Activated naive CD8-positive, alpha-beta T cell treated with anti-CD3 and anti-CD28 coated beads, Interleukin-2, amount 10 ng/mL, durations not matched to agents 7 days and 5 days (primary cell): ENCODE measurements at regions not wholly inside any gene's neighbourhood (a gene's known extent, or its start where the extent isn't known, plus 50 kb on each side); places are given as distances from the start of the nearest gene placed in this dataset.
"Not testable (repeated sequence)": the region's sequence is repeated elsewhere in the genome, so short reads cannot be mapped to it uniquely, and the experiment has no call there.

Experiments used
- ATAC-seq: fragments of 150-1000 bp; cut with Tn5 transposase; one replicate; pipeline ENCODE4 v1.10.0; 2021; ENCODE audit warnings: low read depth, moderate library complexity
- POLR2A ChIA-PET: fragments of 350-600 bp; sonication (Branson Sonifier 250); formaldehyde crosslinking; loops from one replicate; lab custom pipeline; 2021; ENCODE audit warnings: antibody characterized with exemption; lab: Charles Lee
- DNase-seq: peaks from one replicate; pipeline ENCODE4 v3.0.0; 2021
- H3K27ac Mint-ChIP-seq: one replicate; pipeline ENCODE4 v1.8.0; 2022; ENCODE audit warnings: mild to moderate bottlenecking, mixed read lengths
- H3K27me3 Mint-ChIP-seq: one replicate; pipeline ENCODE4 v1.8.0; 2022; ENCODE audit warnings: mild to moderate bottlenecking, moderate library complexity, mixed read lengths
- H3K36me3 Mint-ChIP-seq: one replicate; pipeline ENCODE4 v1.8.0; 2021; ENCODE audit warnings: mild to moderate bottlenecking, mixed read lengths
- H3K4me1 Mint-ChIP-seq: one replicate; pipeline ENCODE4 v1.8.0; 2021; ENCODE audit warnings: mixed read lengths
- H3K4me3 Mint-ChIP-seq: one replicate; pipeline ENCODE4 v1.8.0; 2022; ENCODE audit warnings: mild to moderate bottlenecking, moderate library complexity, mixed read lengths
- H3K9me3 Mint-ChIP-seq: one replicate; pipeline ENCODE4 v1.8.0; 2021; ENCODE audit warnings: mixed read lengths

DNA sequence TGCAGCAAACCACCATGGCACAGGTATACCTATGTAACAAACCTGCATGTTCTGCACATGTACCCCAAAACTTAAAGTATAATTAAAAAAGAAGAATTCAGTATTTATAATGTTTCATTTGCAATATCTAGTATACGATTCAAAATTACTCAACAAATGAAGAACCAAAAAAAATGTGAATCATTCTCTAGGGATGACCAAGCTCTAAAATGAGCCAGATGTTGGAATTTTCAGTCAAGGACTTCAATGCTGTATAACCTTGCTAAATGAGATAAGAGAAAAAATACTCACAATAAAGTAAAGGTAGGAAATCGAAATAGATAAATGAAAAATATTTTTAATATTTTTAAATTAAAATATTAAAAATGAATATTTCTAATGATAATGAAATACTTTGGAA, 108.7 kb upstream of the ADRA1B start:
- DNase-seq, result no peak
- Mint-ChIP-seq H3K4me1 (peaks cover 1% of the 10 kb centered on the region), H3K27me3 (peaks cover 18% of the 10 kb centered on the region), H3K27ac (no peak overlapping the region), H3K36me3 (peaks cover 2% of the 10 kb centered on the region), H3K4me3 (no peak overlapping the region), H3K9me3 (peaks cover 12% of the 10 kb centered on the region)
- ATAC-seq, result no peak
- POLR2A ChIA-PET, result no interaction called here

- no peak overlapping the region for H3K27ac Mint-ChIP-seq
- ATAC-seq (no peak), DNase-seq (no peak)
- peaks cover 15% of the 10 kb centered on the region for H3K9me3 Mint-ChIP-seq
- POLR2A ChIA-PET, result no interaction called here
- H3K4me1 Mint-ChIP-seq, result peaks cover 1% of the 10 kb centered on the region
- H3K4me3 Mint-ChIP-seq, result no peak overlapping the region
- no peaks in the 10 kb centered on the region for H3K27me3 Mint-ChIP-seq
- H3K36me3 Mint-ChIP-seq, result peaks cover 2% of the 10 kb centered on the region
Measured at GRCh38 chr5:159811712-159812111, 104.6 kb upstream of the ADRA1B start.

- H3K27ac Mint-ChIP-seq, H3K4me3 Mint-ChIP-seq, POLR2A ChIA-PET, H3K36me3 Mint-ChIP-seq, DNase-seq, ATAC-seq, H3K4me1 Mint-ChIP-seq, H3K27me3 Mint-ChIP-seq: not testable (repeated sequence)
- H3K9me3 Mint-ChIP-seq, result peaks cover 11% of the 10 kb centered on the region
Measured at GRCh38 chr5:159812759-159813158, 103.5 kb upstream of the ADRA1B start.

- Mint-ChIP-seq H3K27ac (no peak overlapping the region), H3K9me3 (peaks cover 11% of the 10 kb centered on the region), H3K36me3 (peaks cover 2% of the 10 kb centered on the region), H3K27me3 (no peaks in the 10 kb centered on the region), H3K4me1 (peaks cover 1% of the 10 kb centered on the region), H3K4me3 (no peak overlapping the region)
- ATAC-seq, result no peak
- POLR2A ChIA-PET, result no interaction called here
- no peak for DNase-seq
Measured at GRCh38 chr5:159814222-159814621, 102.1 kb upstream of the ADRA1B start.

GRCh38 chr5:159814805-159815585, 101.3 kb upstream of the ADRA1B start:
- peaks cover 11% of the 10 kb centered on the region for H3K9me3 Mint-ChIP-seq
- no peak overlapping the region for H3K27ac Mint-ChIP-seq
- ATAC-seq (no peak), DNase-seq (no peak)
- H3K4me1 Mint-ChIP-seq, result peaks cover 1% of the 10 kb centered on the region
- peaks cover 2% of the 10 kb centered on the region for H3K36me3 Mint-ChIP-seq
- no peak overlapping the region for H3K4me3 Mint-ChIP-seq
- no peaks in the 10 kb centered on the region for H3K27me3 Mint-ChIP-seq
- POLR2A ChIA-PET, result no interaction called here

DNA sequence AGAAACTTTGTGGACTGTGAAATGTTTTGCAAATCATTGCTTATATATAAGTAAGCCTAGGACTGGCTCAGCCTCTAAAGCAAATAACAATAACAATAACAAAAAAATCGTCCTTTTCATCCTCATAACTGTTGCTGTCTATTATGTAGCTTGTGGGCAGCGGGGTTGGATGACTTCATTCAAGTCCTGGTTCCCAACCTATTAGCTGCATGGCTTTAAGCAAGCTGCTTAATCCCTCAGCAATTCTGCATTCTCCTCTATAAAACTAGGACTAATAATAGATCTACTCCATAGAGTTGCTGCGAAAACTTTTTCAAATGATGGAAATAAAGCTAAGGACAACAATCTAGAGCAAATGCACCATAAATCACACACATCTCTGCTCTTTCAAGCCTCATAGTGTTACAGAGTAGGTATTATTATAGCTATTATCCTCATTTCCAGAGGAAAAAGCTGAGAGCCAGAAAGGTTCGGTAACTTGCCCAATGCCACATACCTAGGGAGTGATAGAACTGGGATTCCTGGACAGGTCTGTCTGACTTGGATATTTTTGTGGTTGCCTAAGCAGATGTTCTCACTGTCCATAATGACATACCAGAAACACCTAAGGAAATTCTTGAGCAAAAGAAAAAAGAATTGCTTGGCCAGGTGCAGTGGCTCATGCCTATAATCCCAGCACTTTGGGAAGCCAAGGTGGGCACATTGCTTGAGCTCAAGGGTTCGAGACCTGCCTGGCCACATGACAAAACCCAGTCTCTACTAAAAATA, 98.8 kb upstream of the ADRA1B start:
- Mint-ChIP-seq H3K27me3 (peaks cover 2% of the 10 kb centered on the region), H3K4me1 (no peaks in the 10 kb centered on the region), H3K27ac (no peak overlapping the region), H3K4me3 (no peak overlapping the region), H3K9me3 (peaks cover 7% of the 10 kb centered on the region), H3K36me3 (no peaks in the 10 kb centered on the region)
- POLR2A ChIA-PET, result no interaction called here
- DNase-seq, result no peak
- no peak for ATAC-seq

DNA sequence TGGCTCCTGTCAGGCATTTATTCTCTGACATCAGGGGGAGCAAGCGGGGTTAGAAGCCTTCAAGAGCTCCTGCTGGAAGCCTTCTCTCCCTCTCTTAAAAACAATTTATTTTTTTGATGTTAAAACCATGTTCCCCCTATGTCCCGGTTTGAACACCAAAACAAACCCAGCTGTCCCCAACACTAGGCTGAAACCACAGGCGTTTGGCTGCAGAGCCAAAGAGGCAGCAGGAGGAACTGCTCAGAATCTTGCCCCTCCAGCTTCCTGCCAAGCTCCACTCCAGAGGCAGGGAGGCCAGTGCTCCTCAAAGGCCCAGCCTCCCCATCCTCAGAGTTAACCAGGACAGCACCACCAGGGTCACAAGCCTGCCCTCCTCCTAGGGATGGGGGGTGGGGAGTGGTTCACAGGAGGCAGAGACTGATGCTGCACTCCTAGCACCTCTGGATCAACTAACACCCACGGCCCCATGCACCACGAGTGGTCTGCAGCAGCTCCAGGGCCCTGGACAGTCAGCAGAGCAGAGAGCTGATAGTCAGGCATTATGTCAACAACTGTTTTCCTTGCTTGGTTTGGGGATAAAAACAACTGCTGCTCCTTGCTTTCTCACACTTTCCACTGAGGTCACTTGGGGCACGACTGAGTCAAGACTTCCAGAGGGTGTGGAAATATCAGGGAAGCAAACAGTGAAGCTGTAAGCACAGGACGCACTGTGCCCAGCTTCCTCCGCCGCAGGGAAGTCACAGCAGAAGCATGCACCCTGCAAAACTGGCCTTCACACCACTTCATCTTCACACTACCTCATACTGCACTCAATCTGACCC, 96.5 kb upstream of the ADRA1B start:
- no peak overlapping the region for H3K27ac Mint-ChIP-seq
- H3K4me1 Mint-ChIP-seq, result no peaks in the 10 kb centered on the region
- ATAC-seq (no peak), DNase-seq (no peak)
- H3K27me3 Mint-ChIP-seq, result peaks cover 6% of the 10 kb centered on the region
- peaks cover 2% of the 10 kb centered on the region for H3K9me3 Mint-ChIP-seq
- POLR2A ChIA-PET, result no interaction called here
- no peaks in the 10 kb centered on the region for H3K36me3 Mint-ChIP-seq
- H3K4me3 Mint-ChIP-seq, result no peak overlapping the region

DNA sequence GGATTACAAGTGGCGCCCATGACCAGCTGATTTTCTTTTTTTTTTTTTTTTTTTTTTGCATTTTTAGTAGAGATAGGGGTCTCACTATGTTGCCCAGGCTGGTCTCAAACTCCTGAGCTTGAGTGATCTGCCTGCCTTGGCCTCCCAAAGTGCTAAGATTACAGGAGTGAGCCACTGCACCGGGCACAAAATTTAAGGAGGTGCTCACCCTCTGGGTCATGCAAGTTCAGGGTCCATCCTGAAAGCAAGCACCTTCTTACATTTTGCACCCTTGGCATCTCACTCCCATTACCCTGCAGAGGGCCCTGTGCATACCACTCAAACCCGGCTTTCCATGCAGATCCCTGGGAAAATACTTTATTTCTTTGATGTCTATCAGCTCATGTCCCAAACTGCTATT, 95.6 kb upstream of the ADRA1B start:
- Mint-ChIP-seq H3K27me3 (peaks cover 6% of the 10 kb centered on the region), H3K36me3 (no peaks in the 10 kb centered on the region), H3K4me3 (no peak overlapping the region), H3K27ac (no peak overlapping the region), H3K4me1 (no peaks in the 10 kb centered on the region), H3K9me3 (no peaks in the 10 kb centered on the region)
- no peak for DNase-seq
- ATAC-seq, result no peak
- POLR2A ChIA-PET, result no interaction called here

- ATAC-seq (no peak), DNase-seq (no peak)
- no peak overlapping the region for H3K4me3 Mint-ChIP-seq
- H3K9me3 Mint-ChIP-seq, result no peaks in the 10 kb centered on the region
- POLR2A ChIA-PET, result no interaction called here
- no peaks in the 10 kb centered on the region for H3K36me3 Mint-ChIP-seq
- H3K4me1 Mint-ChIP-seq, result no peaks in the 10 kb centered on the region
- H3K27ac Mint-ChIP-seq, result no peak overlapping the region
- H3K27me3 Mint-ChIP-seq, result peaks cover 6% of the 10 kb centered on the region
Measured at GRCh38 chr5:159821461-159821940, 94.8 kb upstream of the ADRA1B start.

GRCh38 chr5:159824188-159825161, 91.8 kb upstream of the ADRA1B start:
- H3K36me3 Mint-ChIP-seq, result no peaks in the 10 kb centered on the region
- POLR2A ChIA-PET, result no interaction called here
- H3K4me3 Mint-ChIP-seq, result no peak overlapping the region
- H3K4me1 Mint-ChIP-seq, result no peaks in the 10 kb centered on the region
- H3K27ac Mint-ChIP-seq, result no peak overlapping the region
- no peak for ATAC-seq
- no peak for DNase-seq
- H3K27me3 Mint-ChIP-seq, result peaks cover 6% of the 10 kb centered on the region
- H3K9me3 Mint-ChIP-seq, result no peaks in the 10 kb centered on the region

- H3K27me3 Mint-ChIP-seq, result peaks cover 9% of the 10 kb centered on the region
- DNase-seq (no peak), ATAC-seq (no peak)
- no peak overlapping the region for H3K27ac Mint-ChIP-seq
- POLR2A ChIA-PET, result no interaction called here
- no peaks in the 10 kb centered on the region for H3K9me3 Mint-ChIP-seq
- no peak overlapping the region for H3K4me3 Mint-ChIP-seq
- H3K4me1 Mint-ChIP-seq, result no peaks in the 10 kb centered on the region
- no peaks in the 10 kb centered on the region for H3K36me3 Mint-ChIP-seq
Measured at GRCh38 chr5:159825551-159826051, 90.7 kb upstream of the ADRA1B start.

- H3K4me3 Mint-ChIP-seq, result no peak overlapping the region
- H3K27me3 Mint-ChIP-seq, result peaks cover 9% of the 10 kb centered on the region
- H3K36me3 Mint-ChIP-seq, result no peaks in the 10 kb centered on the region
- POLR2A ChIA-PET, result no interaction called here
- DNase-seq (no peak), ATAC-seq (no peak)
- H3K4me1 Mint-ChIP-seq, result no peaks in the 10 kb centered on the region
- no peak overlapping the region for H3K27ac Mint-ChIP-seq
- H3K9me3 Mint-ChIP-seq, result no peaks in the 10 kb centered on the region
Measured at GRCh38 chr5:159826351-159827214, 89.7 kb upstream of the ADRA1B start.
